Epidermal melanocyte (primary cell): ENCODE measurements at regions not wholly inside any gene's neighbourhood (a gene's known extent, or its start where the extent isn't known, plus 50 kb on each side); places are given as distances from the start of the nearest gene placed in this dataset.

Experiments
- DNase-seq: peaks from one replicate; pipeline ENCODE4 v3.0.0; 2011; ENCODE audit warnings: low spot score; ENCODE audit not compliant: insufficient read length

- DNase-seq: no peak
These were observed 144.6 kb upstream of the TBX20 start for GRCh38 chr7:35398518-35398917.

GRCh38 chr7:35390146-35390545, 136.2 kb upstream of the TBX20 start:
- no peak for DNase-seq

- DNase-seq: no peak
These were observed 135.7 kb upstream of the TBX20 start for GRCh38 chr7:35389636-35390035.

GRCh38 chr7:35386816-35387706, 133.2 kb upstream of the TBX20 start:
- no peak for DNase-seq

GRCh38 chr7:35386082-35386815, 132.3 kb upstream of the TBX20 start:
- no peak for DNase-seq

- DNase-seq: no peak
These were observed 131.1 kb upstream of the TBX20 start for GRCh38 chr7:35384761-35385700.

GRCh38 chr7:35380739-35381224, 126.9 kb upstream of the TBX20 start:
- DNase-seq: no peak

- no peak for DNase-seq
These were observed 125.6 kb upstream of the TBX20 start for GRCh38 chr7:35379481-35379880.

GRCh38 chr7:35375516-35375915, 121.6 kb upstream of the TBX20 start:
- no peak for DNase-seq

- no peak for DNase-seq
These were observed 121.0 kb upstream of the TBX20 start for GRCh38 chr7:35374858-35375257.

GRCh38 chr7:35371221-35371620, 117.3 kb upstream of the TBX20 start:
- no peak for DNase-seq

GRCh38 chr7:35370687-35371086, 116.8 kb upstream of the TBX20 start:
- no peak for DNase-seq

GRCh38 chr7:35366167-35367155, 112.6 kb upstream of the TBX20 start:
- no peak for DNase-seq

- no peak for DNase-seq
These were observed 111.6 kb upstream of the TBX20 start for GRCh38 chr7:35365523-35365922.

- no peak for DNase-seq
These were observed 108.4 kb upstream of the TBX20 start for GRCh38 chr7:35362341-35362740.

- DNase-seq: no peak
These were observed 105.5 kb upstream of the TBX20 start for GRCh38 chr7:35359423-35359822.

GRCh38 chr7:35356495-35356894, 102.6 kb upstream of the TBX20 start:
- DNase-seq: no peak

- no peak for DNase-seq
These were observed 102.0 kb upstream of the TBX20 start for GRCh38 chr7:35355911-35356310.

GRCh38 chr7:35355199-35355598, 101.3 kb upstream of the TBX20 start:
- DNase-seq: no peak

GRCh38 chr7:35353481-35353880, 99.6 kb upstream of the TBX20 start:
- DNase-seq: no peak
